Parathyroid adenoma (tissue), 2 donors: ENCODE measurements at regions not wholly inside any gene's neighbourhood (a gene's known extent, or its start where the extent isn't known, plus 50 kb on each side); places are given as distances from the start of the nearest gene placed in this dataset.

Experiments
- H2AFZ ChIP-seq: fragments of 300-600 bp; sonication (generic); one replicate; pipeline ENCODE4 v1.7.0; 2017; ENCODE audit warnings: antibody characterized with exemption, mild to moderate bottlenecking
- H3K27ac ChIP-seq: fragments of 300-600 bp; sonication (generic); one replicate; pipeline ENCODE4 v1.7.0; 2017
- H3K27me3 ChIP-seq: fragments of 300-600 bp; sonication (generic); one replicate; pipeline ENCODE4 v1.7.0; 2017; ENCODE audit warnings: low read length; ENCODE audit not compliant: control insufficient read depth, insufficient read depth
- H3K36me3 ChIP-seq: fragments of 300-600 bp; sonication (generic); one replicate; pipeline ENCODE4 v1.7.0; 2017; ENCODE audit warnings: low read length; ENCODE audit not compliant: control insufficient read depth, insufficient read depth
- H3K4me1 ChIP-seq: fragments of 300-600 bp; sonication (generic); one replicate; pipeline ENCODE4 v1.7.0; 2017; ENCODE audit warnings: control low read depth
- H3K4me2 ChIP-seq: fragments of 300-600 bp; sonication (generic); one replicate; pipeline ENCODE4 v1.7.0; 2017; ENCODE audit warnings: low read length
- H3K4me3 ChIP-seq: fragments of 300-600 bp; sonication (generic); one replicate; pipeline ENCODE4 v1.7.0; 2017; ENCODE audit warnings: low read depth, low read length
- H3K79me2 ChIP-seq: fragments of 300-600 bp; sonication (generic); one replicate; pipeline ENCODE4 v1.7.0; 2017; ENCODE audit warnings: control low read depth
- H3K9ac ChIP-seq: fragments of 300-600 bp; sonication (generic); one replicate; pipeline ENCODE4 v1.7.0; 2017; ENCODE audit warnings: mild to moderate bottlenecking
- H3K9me3 ChIP-seq: fragments of 300-600 bp; sonication (generic); one replicate; pipeline ENCODE4 v1.7.0; 2017; ENCODE audit warnings: low read length; ENCODE audit not compliant: control insufficient read depth
- CTCF ChIP-seq: fragments of 300-600 bp; sonication (generic); IDR thresholded peaks from one replicate; pipeline ENCODE4 v1.7.0; 2017; ENCODE audit warnings: antibody characterized with exemption, mild to moderate bottlenecking
- donor health status: primary hyperparathyroidism.

GRCh38 chr11:92440701-92441442 is 216.3 kb downstream of the FAT3 start:
- no peak for TF ChIP-seq CTCF
- no peak overlapping the region for H3K4me2 ChIP-seq
- no peaks in the 10 kb centered on the region for H3K9me3 ChIP-seq
- H3K4me3 ChIP-seq = no peak overlapping the region
- H3K36me3 ChIP-seq = no peaks in the 10 kb centered on the region
- no peak overlapping the region for H3K9ac ChIP-seq
- no peaks in the 10 kb centered on the region for H3K27me3 ChIP-seq
- H3K4me1 ChIP-seq = no peaks in the 10 kb centered on the region
- H3K27ac ChIP-seq = no peak overlapping the region
- H2AFZ ChIP-seq = no peak overlapping the region
- H3K79me2 ChIP-seq = no peaks in the 10 kb centered on the region

- no peak overlapping the region for H3K27ac ChIP-seq
- H2AFZ ChIP-seq = no peak overlapping the region
- no peak overlapping the region for H3K4me3 ChIP-seq
- no peak overlapping the region for H3K4me2 ChIP-seq
- H3K4me1 ChIP-seq = no peaks in the 10 kb centered on the region
- no peaks in the 10 kb centered on the region for H3K27me3 ChIP-seq
- no peaks in the 10 kb centered on the region for H3K36me3 ChIP-seq
- no peak overlapping the region for H3K9ac ChIP-seq
- TF ChIP-seq CTCF = no peak
- no peaks in the 10 kb centered on the region for H3K9me3 ChIP-seq
- no peaks in the 10 kb centered on the region for H3K79me2 ChIP-seq
Observed at GRCh38 chr11:92441443-92441726, 216.8 kb downstream of the FAT3 start.

- H3K4me3 ChIP-seq = no peak overlapping the region
- no peaks in the 10 kb centered on the region for H3K9me3 ChIP-seq
- H3K4me1 ChIP-seq = no peaks in the 10 kb centered on the region
- H3K9ac ChIP-seq = no peak overlapping the region
- H3K36me3 ChIP-seq = no peaks in the 10 kb centered on the region
- H3K27ac ChIP-seq = no peak overlapping the region
- TF ChIP-seq CTCF = no peak
- H3K79me2 ChIP-seq = no peaks in the 10 kb centered on the region
- no peak overlapping the region for H3K4me2 ChIP-seq
- no peaks in the 10 kb centered on the region for H3K27me3 ChIP-seq
- H2AFZ ChIP-seq = no peak overlapping the region
Observed at GRCh38 chr11:92443199-92443598, 218.6 kb downstream of the FAT3 start.

- Histone ChIP-seq H3K4me3 (no peak overlapping the region), H3K9me3 (no peaks in the 10 kb centered on the region), H3K4me2 (no peak overlapping the region), H2AFZ (no peak overlapping the region), H3K27me3 (no peaks in the 10 kb centered on the region), H3K9ac (no peak overlapping the region), H3K36me3 (no peaks in the 10 kb centered on the region), H3K79me2 (no peaks in the 10 kb centered on the region), H3K4me1 (no peaks in the 10 kb centered on the region), H3K27ac (no peak overlapping the region)
- TF ChIP-seq CTCF = no peak
Observed at GRCh38 chr11:92447586-92447985, 223.0 kb downstream of the FAT3 start.

GRCh38 chr11:92449222-92449621 is 224.6 kb downstream of the FAT3 start:
- Histone ChIP-seq H3K4me2 (no peak overlapping the region), H3K27ac (no peak overlapping the region), H3K27me3 (no peaks in the 10 kb centered on the region), H3K4me3 (no peak overlapping the region), H3K9ac (no peak overlapping the region), H3K36me3 (no peaks in the 10 kb centered on the region), H3K79me2 (no peaks in the 10 kb centered on the region), H3K4me1 (no peaks in the 10 kb centered on the region), H3K9me3 (no peaks in the 10 kb centered on the region), H2AFZ (no peak overlapping the region)
- TF ChIP-seq CTCF = no peak
